ENCODE measurements at regions not wholly inside any gene's neighbourhood (a gene's known extent, or its start where the extent isn't known, plus 50 kb on each side); places are given as distances from the start of the nearest gene placed in this dataset.

GRCh38 chr5:41649659-41650058, 139.3 kb upstream of the PLCXD3 start:
- H2AFZ ChIP-seq (ENCODE audit: low read length): no peak overlapping the region
- BruUV-seq (replicated peaks): no TSS peak
- TF ChIP-seq MXD4 (CRISPR knock-in tag; IDR thresholded peaks at IDR 0.05) (no peak), ZMAT3 (CRISPR knock-in tag; conservative IDR thresholded peaks at IDR 0.05) (no peak), ZFP91 (CRISPR knock-in tag; IDR thresholded peaks at IDR 0.05; ENCODE audit: borderline replicate concordance) (no peak), PREB (CRISPR knock-in tag; IDR thresholded peaks at IDR 0.05) (no peak), EZH2 (conservative IDR thresholded peaks at IDR 0.05; ENCODE audit: low read depth, low read length) (no peak), NFKB2 (CRISPR knock-in tag; IDR thresholded peaks at IDR 0.05; ENCODE audit: borderline replicate concordance) (no peak)
- ChIA-PET CTCF (ENCODE audit: low intra/inter-chr PET ratio, low total read pairs) (no interaction called here), POLR2A (no interaction called here)
- no peaks in the 10 kb centered on the region for H3K79me2 ChIP-seq (ENCODE audit: insufficient read depth, low read length)
- no peaks in the 10 kb centered on the region for H3K4me1 ChIP-seq (ENCODE audit: insufficient read depth, low read length)
- H3K4me3 ChIP-seq (replicated peaks in 1 of 3; ENCODE audit: insufficient read depth in 1 of 3, low read depth in 2 of 3, low read length in 3 of 3): no peak overlapping the region
- 26% methylated on average over 3 of the region's 3 CpGs for WGBS (ENCODE audit: low lambda C conversion rate)
- H3K27me3 ChIP-seq (ENCODE audit: control insufficient read depth in 1 of 2, insufficient read depth in 2 of 2, low read length in 2 of 2): no peaks in the 10 kb centered on the region; a peak in 2 of 5 replicates
- no peaks in the 10 kb centered on the region for H3K9me3 ChIP-seq (ENCODE audit: low read length)
- H4K20me1 ChIP-seq (ENCODE audit: insufficient read depth, low read length): no peaks in the 10 kb centered on the region
- H3K36me3 ChIP-seq (replicated peaks in 1 of 2; ENCODE audit: control insufficient read depth in 1 of 2, insufficient read depth in 2 of 2, low read length in 2 of 2): no peaks in the 10 kb centered on the region
- H3K9ac ChIP-seq (ENCODE audit: insufficient read depth, low read depth, low read length): no peak overlapping the region
- in situ Hi-C loops (cut with HindIII; ENCODE audit: extremely low pct_ligation_motif_present, low pct_unique_long_range_greater_than_20kb): no loop called here
- no peak for ATAC-seq
- DNase-seq (ENCODE audit: low spot score): no peak
- no peak for FAIRE-seq
- H3K27ac ChIP-seq (ENCODE audit: extremely low read length, insufficient read depth, low read length): no peak overlapping the region
- no peak overlapping the region for H3K4me2 ChIP-seq (ENCODE audit: low read depth, low read length)
- intact Hi-C loops (cut with micrococcal nuclease; ENCODE audit: unreplicated experiment): no loop called here

GRCh38 chr5:41648996-41649395, 138.6 kb upstream of the PLCXD3 start:
- intact Hi-C loops (cut with micrococcal nuclease; ENCODE audit: unreplicated experiment) (no loop called here), in situ Hi-C loops (cut with HindIII; ENCODE audit: extremely low pct_ligation_motif_present, low pct_unique_long_range_greater_than_20kb) (no loop called here)
- ChIA-PET POLR2A (no interaction called here), CTCF (ENCODE audit: low intra/inter-chr PET ratio, low total read pairs) (no interaction called here)
- Histone ChIP-seq H3K36me3 (replicated peaks in 1 of 2; ENCODE audit: control insufficient read depth in 1 of 2, insufficient read depth in 2 of 2, low read length in 2 of 2) (no peaks in the 10 kb centered on the region), H3K27ac (ENCODE audit: extremely low read length, insufficient read depth, low read length) (no peak overlapping the region), H4K20me1 (ENCODE audit: insufficient read depth, low read length) (no peaks in the 10 kb centered on the region), H3K9ac (ENCODE audit: insufficient read depth, low read depth, low read length) (no peak overlapping the region), H3K4me2 (ENCODE audit: low read depth, low read length) (no peak overlapping the region), H3K4me1 (ENCODE audit: insufficient read depth, low read length) (no peaks in the 10 kb centered on the region), H3K4me3 (replicated peaks in 1 of 3; ENCODE audit: insufficient read depth in 1 of 3, low read depth in 2 of 3, low read length in 3 of 3) (no peak overlapping the region), H3K79me2 (ENCODE audit: insufficient read depth, low read length) (no peaks in the 10 kb centered on the region), H3K27me3 (ENCODE audit: control insufficient read depth in 1 of 2, insufficient read depth in 2 of 2, low read length in 2 of 2) (no peaks in the 10 kb centered on the region; a peak in 2 of 5 replicates), H2AFZ (ENCODE audit: low read length) (no peak overlapping the region), H3K9me3 (ENCODE audit: low read length) (no peaks in the 10 kb centered on the region)
- no TSS peak for BruUV-seq (replicated peaks)
- TF ChIP-seq FOXO4 (CRISPR knock-in tag; conservative IDR thresholded peaks at IDR 0.05) (no peak), ZNF792 (CRISPR knock-in tag; IDR thresholded peaks at IDR 0.05) (no peak), E2F2 (CRISPR knock-in tag; IDR thresholded peaks at IDR 0.05; ENCODE audit: borderline replicate concordance) (no peak), ZMYM3 (CRISPR knock-in tag; IDR thresholded peaks at IDR 0.05) (no peak), ZNF253 (CRISPR knock-in tag; IDR thresholded peaks at IDR 0.05; ENCODE audit: borderline replicate concordance) (no peak), KDM4B (CRISPR knock-in tag; IDR thresholded peaks at IDR 0.05) (no peak), ZNF720 (CRISPR knock-in tag; IDR thresholded peaks at IDR 0.05) (no peak), BRD4 (CRISPR knock-in tag; IDR thresholded peaks at IDR 0.05) (no peak), ZNF235 (CRISPR knock-in tag; IDR thresholded peaks at IDR 0.05; ENCODE audit: borderline replicate concordance) (no peak)
- WGBS (ENCODE audit: low lambda C conversion rate): 0% methylated on average over 2 of the region's 2 CpGs
- ATAC-seq: no peak
- no peak for DNase-seq (ENCODE audit: low spot score)
- no peak for FAIRE-seq
